ENCODE measurements at regions not wholly inside any gene's neighbourhood (a gene's known extent, or its start where the extent isn't known, plus 50 kb on each side); places are given as distances from the start of the nearest gene placed in this dataset.

DNA sequence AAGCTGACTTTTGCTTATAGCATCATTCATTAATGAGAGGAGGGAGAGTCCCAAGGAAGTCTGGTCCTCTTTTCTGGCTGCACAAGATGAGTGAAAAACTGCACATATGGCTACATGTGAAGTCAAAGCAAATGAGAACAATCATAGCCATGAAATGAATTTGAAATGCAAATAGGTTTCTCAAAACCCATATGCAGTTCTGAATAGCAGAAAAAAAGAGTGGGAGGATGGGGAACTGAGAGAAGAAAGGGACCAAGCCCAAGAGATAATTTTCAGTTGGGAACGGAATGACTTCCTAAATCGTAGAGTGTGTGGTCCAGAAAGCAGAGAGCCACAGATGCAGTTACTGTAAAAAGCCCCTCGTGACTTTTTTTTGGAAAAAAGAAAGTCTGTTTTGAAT, 66.3 kb downstream of the GTPBP8 start:
- Histone ChIP-seq H3K36me3 (no peaks in the 10 kb centered on the region), H3K4me3 (no peak overlapping the region), H3K27ac (no peak overlapping the region), H3K9me3 (no peaks in the 10 kb centered on the region), H3K4me1 (peaks cover 0 to 15% (median 0%) of the 10 kb centered on the region in 3 donors), H3K27me3 (peaks cover 0 to 3% (median 0%) of the 10 kb centered on the region in 4 donors)
- no peak for DNase-seq
- 60 to 84% methylated on average over 3 of the region's 3 CpGs for WGBS, 2 donors
- TF ChIP-seq POLR2A (IDR thresholded peaks at IDR 0.05), result no peak
- TF ChIP-seq, protein P1, sequence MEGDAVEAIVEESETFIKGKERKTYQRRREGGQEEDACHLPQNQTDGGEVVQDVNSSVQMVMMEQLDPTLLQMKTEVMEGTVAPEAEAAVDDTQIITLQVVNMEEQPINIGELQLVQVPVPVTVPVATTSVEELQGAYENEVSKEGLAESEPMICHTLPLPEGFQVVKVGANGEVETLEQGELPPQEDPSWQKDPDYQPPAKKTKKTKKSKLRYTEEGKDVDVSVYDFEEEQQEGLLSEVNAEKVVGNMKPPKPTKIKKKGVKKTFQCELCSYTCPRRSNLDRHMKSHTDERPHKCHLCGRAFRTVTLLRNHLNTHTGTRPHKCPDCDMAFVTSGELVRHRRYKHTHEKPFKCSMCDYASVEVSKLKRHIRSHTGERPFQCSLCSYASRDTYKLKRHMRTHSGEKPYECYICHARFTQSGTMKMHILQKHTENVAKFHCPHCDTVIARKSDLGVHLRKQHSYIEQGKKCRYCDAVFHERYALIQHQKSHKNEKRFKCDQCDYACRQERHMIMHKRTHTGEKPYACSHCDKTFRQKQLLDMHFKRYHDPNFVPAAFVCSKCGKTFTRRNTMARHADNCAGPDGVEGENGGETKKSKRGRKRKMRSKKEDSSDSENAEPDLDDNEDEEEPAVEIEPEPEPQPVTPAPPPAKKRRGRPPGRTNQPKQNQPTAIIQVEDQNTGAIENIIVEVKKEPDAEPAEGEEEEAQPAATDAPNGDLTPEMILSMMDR (IDR thresholded peaks at IDR 0.05), result no peak
- intact Hi-C loops (cut with DNase I), result no loop called here

DNA sequence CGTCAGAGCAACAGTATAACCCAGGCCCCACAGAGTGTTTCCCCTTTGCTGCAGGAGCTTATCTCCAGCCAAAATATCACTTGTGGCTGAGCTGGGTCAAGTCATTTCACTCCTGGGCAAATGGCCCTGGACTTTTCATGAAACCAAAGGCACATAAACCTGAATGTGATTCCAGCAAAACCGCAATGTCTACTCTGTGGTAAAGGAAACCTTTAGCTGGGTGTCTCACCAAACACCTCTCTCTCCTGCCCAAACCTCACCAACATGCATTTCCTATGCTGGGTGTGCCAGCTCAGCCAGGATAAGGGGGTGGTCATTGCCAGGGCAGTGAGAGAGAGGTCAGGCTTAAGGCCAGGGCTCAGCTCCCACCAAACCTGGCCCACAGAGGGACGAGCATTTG, 67.4 kb downstream of the GTPBP8 start:
- Histone ChIP-seq H3K9me3 (no peaks in the 10 kb centered on the region), H3K4me3 (no peak overlapping the region), H3K27me3 (peaks cover 0 to 3% (median 0%) of the 10 kb centered on the region in 4 donors), H3K4me1 (peaks cover 0 to 7% (median 0%) of the 10 kb centered on the region in 3 donors), H3K36me3 (no peaks in the 10 kb centered on the region), H3K27ac (no peak overlapping the region)
- TF ChIP-seq POLR2A (IDR thresholded peaks at IDR 0.05), result no peak
- TF ChIP-seq, protein P1 (IDR thresholded peaks at IDR 0.05), result no peak
- intact Hi-C loops (cut with DNase I), result no loop called here
- no peak for DNase-seq
- 82 to 86% methylated on average over 1 to 2 of the region's 3 CpGs for WGBS, 2 donors

DNA sequence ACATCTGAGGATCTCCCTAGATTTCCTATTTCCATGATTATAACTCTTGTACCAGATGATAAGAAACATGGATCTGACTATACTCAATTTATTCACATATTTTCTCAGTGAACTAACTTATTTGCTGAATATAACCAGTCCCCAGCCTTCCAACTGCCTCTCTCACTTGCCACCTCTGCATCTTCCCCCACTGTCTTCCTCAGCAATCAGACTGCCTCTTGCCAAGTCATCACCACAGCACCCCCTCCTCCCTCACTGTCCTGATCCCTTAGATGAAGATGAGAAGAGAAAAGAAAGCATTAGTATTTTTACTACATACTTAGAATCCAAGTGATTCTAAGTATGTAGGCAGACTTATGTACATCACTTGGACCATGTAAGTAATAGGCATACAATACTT, 71.9 kb downstream of the GTPBP8 start:
- intact Hi-C loops (cut with DNase I), result no loop called here
- Histone ChIP-seq H3K27me3 (no peaks in the 10 kb centered on the region), H3K4me3 (no peak overlapping the region), H3K27ac (peak overlapping the region in 1 of 4 donors; percentile 67), H3K36me3 (no peaks in the 10 kb centered on the region), H3K9me3 (peaks cover 0 to 8% (median 0%) of the 10 kb centered on the region in 3 donors), H3K4me1 (peaks cover 0 to 15% (median 0%) of the 10 kb centered on the region in 3 donors)
- no peak for TF ChIP-seq POLR2A (IDR thresholded peaks at IDR 0.05)
- TF ChIP-seq, protein P1 (IDR thresholded peaks at IDR 0.05), result no peak
- no peak for DNase-seq

DNA sequence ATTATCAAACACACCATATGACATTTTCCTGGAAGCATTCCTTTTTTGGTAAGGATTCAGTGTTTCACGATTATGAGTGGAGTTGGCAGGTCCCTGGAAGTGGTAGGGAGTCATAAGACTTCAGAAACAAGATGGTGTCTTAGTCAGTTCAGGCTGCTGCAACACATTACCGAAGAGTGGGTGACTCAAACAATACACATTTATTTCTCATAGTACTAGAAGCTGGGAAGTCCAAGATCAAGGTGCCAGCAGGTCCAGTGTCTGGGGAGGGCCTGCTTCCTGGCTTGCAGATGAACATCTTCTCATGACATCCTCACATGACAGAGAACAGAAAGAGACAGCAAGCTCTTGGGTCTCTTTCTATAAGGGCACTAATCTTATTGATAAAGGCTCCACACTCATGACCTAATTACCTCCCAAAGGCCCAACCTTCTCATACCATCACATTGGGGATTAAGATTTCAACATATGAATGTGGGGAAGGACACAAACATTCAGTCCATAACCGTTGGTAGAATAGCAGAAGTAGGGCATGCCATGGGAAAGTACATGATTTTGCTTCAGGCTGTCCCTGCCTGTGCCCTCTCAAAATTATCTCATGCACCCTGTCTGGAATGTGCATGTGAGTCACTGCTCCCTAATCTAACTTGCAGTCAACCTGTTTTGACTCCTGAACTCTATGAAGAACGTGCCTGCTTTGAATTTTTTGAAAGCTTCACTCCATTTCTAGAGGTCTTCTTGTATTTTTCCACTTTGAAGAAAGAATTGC, 72.5 kb downstream of the GTPBP8 start:
- Histone ChIP-seq H3K4me1 (peaks cover 0 to 15% (median 0%) of the 10 kb centered on the region in 3 donors), H3K27me3 (no peaks in the 10 kb centered on the region), H3K36me3 (no peaks in the 10 kb centered on the region), H3K9me3 (peaks cover 0 to 8% (median 0%) of the 10 kb centered on the region in 3 donors), H3K4me3 (no peak overlapping the region), H3K27ac (peak overlapping the region in 3 of 4 donors; percentile 18 to 67 (median 58))
- WGBS, 2 donors, result 39 to 40% methylated on average over 4 of the region's 4 CpGs
- TF ChIP-seq POLR2A (IDR thresholded peaks at IDR 0.05), result no peak
- TF ChIP-seq, protein P1 (IDR thresholded peaks at IDR 0.05), result no peak
- DNase-seq, result no peak
- intact Hi-C loops (cut with DNase I), result no loop called here

DNA sequence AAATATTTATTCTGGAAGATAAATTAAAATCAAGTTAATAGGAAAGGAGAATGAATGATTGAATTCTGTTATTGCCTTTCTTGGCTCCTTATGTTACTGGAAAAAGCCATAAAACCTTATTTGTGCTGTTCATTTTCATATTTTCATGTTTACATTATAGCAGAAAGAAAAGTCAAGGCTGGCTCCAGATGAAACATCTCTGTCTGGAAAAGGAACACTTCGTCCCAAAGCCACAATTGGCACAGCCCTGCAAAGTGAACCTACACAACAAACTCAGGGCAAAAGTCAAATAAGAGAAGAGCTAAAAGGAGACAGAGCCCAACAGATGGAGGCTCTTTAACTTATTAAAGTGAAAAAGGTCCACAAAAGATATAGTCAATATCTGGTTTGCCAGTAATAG, 73.4 kb downstream of the GTPBP8 start:
- TF ChIP-seq POLR2A (IDR thresholded peaks at IDR 0.05), result no peak
- TF ChIP-seq, protein P1 (IDR thresholded peaks at IDR 0.05), result no peak
- Histone ChIP-seq H3K4me1 (peaks cover 0 to 15% (median 0%) of the 10 kb centered on the region in 3 donors), H3K27me3 (no peaks in the 10 kb centered on the region), H3K36me3 (no peaks in the 10 kb centered on the region), H3K4me3 (no peak overlapping the region), H3K27ac (peak overlapping the region in 3 of 4 donors; percentile 18 to 67 (median 58)), H3K9me3 (peaks cover 0 to 8% (median 0%) of the 10 kb centered on the region in 3 donors)
- WGBS, 2 donors, result 44 to 70% methylated on average over 1 of the region's 1 CpG
- no peak for DNase-seq
- intact Hi-C loops (cut with DNase I), result no loop called here

All from esophagus squamous epithelium (tissue), 5 donors.